A204.1 (cell line): ENCODE measurements at regions not wholly inside any gene's neighbourhood (a gene's known extent, or its start where the extent isn't known, plus 50 kb on each side); places are given as distances from the start of the nearest gene placed in this dataset.

Experiments used
- FAIRE-seq: peaks from 2 replicates; lab custom pipeline; 2012; peaks lifted over from hg19 to GRCh38; lab: Jason Lieb, UNC

DNA sequence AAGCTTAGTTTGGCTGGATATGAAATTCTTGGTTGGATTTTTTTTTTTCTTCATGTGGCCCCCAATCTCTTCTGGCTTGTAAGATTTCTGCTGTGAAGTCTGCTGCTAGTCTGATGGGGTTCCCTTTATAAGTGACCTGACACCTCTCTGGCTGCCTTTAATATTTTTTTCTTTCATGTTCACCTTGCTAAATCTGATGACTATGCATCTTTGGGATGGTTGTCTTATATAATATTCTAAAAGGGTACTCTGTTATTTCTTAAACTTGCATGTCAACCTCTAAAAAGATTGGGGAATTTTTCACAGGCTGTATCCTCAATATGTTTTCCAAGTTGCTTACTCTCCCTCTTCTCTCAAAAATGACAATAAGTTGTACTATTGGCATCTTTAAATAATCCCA is 500.0 kb downstream of the CAAP1 start:
- FAIRE-seq: no peak

DNA sequence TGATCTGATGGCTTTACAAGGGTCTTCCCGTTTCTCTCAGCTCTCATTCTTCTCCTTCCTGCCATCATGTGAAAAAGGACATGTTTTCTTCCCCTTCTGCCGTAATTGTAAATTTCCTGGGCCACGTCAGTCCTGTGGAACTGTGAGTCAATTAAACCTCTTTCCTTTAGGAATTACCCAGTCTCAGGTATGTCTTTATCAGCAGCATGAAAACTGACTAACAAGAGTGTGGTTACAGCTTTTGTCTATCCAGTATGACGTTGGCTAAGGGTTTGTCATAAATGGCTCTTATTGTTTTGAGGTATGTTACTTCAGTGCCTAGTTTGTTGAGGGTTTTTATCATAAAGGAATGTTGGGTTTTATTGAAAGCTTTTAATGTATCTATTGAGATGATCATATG is 501.6 kb downstream of the CAAP1 start:
- FAIRE-seq: no peak

DNA sequence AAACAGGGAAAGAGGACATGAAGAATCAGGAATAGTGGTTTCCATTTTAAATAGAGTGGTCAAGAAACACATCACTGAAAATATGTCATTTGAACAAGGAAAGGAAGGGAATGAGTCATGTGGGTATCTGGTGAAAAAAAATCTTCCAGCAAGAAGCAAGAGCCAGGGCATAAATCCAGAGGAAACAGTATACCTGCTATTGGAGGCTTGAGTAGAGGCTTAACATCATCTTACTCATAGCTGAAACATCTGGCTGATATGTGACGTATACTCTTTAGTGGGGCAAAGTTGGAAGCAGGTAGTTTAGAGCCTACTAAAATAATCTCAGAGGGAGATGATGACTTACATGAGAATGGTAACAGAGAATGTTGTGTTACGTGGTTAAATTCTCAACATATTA is 517.2 kb downstream of the CAAP1 start:
- FAIRE-seq: no peak

DNA sequence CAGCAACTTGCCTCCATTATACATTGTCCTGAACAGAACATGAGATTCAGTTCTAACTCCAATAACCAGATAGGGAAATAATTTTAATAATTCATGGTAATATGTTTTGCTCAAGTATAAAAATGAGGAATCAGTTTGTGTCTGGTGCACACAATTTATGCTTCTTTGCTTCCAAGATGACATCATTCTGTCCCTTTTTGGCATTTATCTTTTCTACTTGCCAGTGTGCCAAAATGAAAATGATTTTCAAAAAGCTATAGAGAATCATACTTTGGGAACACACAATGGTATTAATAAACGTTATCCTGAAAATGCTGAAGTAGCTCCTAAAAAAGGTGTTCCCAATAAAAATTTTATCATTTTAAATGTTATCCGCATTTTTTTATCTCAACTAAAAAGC is 519.0 kb downstream of the CAAP1 start:
- no peak for FAIRE-seq

DNA sequence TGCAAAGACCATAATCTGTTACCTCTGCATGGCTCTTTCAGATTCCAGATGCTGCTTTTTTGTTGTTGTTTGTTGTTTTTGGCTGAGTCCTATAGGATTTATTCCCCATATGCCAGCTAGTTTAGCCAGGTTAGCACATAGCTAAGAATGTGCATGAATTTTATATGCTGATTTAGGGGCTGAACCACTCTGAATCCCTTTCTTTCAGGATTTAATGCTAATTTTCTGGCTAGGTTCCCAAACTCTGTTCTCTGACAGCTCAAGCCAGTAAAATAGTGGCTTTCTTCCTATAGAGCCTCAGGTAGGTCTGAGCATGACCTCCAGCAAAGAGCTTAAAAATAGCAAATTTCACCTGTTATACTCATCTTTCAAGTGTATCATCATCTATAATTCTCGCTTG is 521.4 kb downstream of the CAAP1 start:
- FAIRE-seq: no peak

- no peak for FAIRE-seq
These were observed 523.5 kb downstream of the CAAP1 start for GRCh38 chr9:26369093-26369492.

DNA sequence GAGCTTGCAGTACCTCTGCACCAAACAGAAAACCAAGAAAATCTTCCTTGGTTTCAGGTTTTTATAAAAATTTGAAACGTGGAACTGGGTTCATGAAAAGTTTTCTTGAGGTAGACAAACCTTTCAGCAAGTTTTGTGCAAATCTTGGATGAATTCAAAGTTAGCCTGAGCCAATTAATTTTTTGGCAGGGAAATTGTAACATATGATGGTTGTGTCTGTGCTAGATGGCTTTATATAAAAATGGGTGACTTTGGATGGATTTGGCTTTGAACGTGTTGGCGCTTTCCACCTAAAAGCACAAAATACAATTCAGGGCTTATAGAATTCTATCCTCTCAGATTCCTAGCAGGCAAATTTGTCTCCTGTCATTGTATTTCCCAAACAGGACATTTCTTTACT is 524.4 kb downstream of the CAAP1 start:
- no peak for FAIRE-seq

DNA sequence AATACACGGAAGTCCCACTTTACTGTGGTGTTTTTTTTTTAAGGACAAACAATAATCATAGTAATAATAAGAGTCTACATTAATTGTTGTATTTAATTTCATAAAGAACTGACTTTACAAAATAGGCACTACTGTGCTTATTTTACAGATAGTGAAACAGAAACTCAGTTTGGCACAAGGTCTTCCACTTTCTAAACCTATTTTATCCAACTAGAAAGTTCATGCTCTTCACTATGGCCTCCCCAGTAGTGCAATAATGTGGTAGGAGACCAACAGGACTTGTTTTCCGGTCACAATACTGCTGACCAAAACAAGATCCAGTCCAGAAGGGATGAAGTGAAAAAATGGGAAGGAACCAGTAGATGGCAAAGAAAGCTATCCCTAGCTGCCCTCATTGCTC is 531.6 kb downstream of the CAAP1 start:
- no peak for FAIRE-seq

DNA sequence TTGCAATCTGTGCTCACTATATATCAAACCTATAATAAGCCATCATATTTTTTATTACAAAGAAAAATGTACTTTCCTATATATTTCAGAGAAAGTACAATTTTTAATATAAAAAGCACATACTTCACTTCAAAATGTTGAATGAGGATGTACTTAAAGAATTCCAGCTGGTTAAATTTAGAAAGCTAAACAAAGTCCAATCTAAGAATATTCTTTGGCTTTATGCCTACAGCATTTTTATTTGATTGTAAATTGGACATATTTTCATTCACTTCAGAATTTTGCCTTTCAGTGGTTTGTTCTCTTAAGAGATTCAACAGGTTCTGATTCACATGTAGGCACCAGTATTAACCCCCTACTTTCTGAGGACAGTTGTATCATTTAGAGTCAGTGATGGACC is 533.8 kb downstream of the CAAP1 start:
- no peak for FAIRE-seq

GRCh38 chr9:26357803-26358344 is 534.7 kb downstream of the CAAP1 start:
- no peak for FAIRE-seq

DNA sequence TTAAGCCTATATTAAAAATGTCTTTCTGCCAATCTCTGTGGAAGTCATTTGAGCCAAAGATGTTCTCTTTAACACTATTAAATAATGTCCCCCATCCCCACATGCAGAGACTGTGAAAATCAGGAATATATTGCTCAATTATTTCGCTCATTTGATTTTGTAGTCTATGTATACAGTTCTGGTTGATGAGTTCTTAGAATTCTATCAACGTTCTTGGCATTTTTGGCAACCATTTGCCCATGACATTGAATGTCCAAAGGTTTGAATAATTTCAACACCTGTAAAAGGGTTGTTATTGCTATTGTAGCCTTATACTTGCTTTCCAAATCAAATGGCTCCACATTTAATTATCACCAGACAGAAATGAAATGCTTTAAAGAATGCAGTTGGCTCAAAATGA is 536.1 kb downstream of the CAAP1 start:
- no peak for FAIRE-seq

GRCh38 chr9:26346942-26347477 is 545.6 kb downstream of the CAAP1 start:
- FAIRE-seq: no peak

GRCh38 chr9:26341545-26341944 is 551.1 kb downstream of the CAAP1 start:
- no peak for FAIRE-seq

DNA sequence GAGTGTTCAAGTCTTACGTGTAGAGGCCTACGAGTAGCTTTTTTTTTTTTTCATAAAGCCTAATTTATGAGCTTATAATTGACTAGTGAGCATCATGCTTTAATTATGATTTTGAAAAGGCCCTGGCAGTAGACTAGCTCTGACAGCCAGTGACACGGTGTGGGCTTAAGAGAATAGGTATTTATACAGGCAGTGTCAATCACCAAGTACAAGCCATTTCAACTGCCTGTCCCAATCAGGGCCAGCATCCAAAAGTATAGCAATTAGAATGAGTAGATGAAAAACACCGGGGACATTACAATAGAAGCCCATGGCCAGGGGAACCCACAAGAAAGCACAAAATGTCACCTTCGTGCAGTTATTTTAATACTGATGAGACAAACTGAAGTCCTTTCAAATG is 552.8 kb downstream of the CAAP1 start:
- FAIRE-seq: no peak

- no peak for FAIRE-seq
These were observed 557.5 kb downstream of the CAAP1 start for GRCh38 chr9:26335116-26335515.

GRCh38 chr9:26334706-26335105 is 557.9 kb downstream of the CAAP1 start:
- no peak for FAIRE-seq

DNA sequence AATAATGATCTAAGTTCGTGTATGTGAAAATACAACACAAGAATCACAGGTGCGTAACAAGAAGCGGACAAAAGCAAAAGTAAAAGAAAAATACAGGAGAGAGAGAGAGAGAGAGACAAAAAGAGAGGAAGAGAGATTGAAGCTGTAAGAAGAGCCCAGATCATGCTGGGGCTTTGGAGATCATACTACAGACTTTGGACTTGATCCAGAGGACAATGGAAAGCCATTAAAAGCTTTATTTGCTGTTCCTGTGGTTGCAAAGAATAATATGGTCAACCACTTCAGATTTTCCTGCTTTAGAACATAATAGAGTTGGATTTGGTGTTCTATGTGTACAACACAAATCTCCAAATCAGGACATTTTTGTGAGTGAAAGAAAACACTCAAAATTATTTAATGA is 561.4 kb downstream of the CAAP1 start:
- no peak for FAIRE-seq

DNA sequence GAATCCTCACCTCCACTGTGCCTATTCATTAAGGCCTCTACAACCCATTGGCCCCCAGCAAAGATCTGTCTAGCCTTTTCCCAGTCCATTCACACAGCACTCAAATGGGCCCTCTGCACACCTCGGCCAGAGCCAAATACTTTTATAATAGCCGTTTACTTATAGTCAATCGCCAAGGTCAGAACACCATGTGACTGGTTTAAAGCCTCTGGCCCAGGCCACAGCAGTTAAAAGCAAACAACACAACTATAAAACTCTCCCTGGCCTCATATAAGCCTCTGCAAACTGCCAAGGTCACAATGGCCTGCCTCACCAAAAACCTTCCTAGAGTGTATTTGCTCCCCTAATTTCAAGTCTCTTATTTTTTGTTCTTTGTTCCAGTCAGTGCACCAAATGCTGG is 562.6 kb downstream of the CAAP1 start:
- no peak for FAIRE-seq

DNA sequence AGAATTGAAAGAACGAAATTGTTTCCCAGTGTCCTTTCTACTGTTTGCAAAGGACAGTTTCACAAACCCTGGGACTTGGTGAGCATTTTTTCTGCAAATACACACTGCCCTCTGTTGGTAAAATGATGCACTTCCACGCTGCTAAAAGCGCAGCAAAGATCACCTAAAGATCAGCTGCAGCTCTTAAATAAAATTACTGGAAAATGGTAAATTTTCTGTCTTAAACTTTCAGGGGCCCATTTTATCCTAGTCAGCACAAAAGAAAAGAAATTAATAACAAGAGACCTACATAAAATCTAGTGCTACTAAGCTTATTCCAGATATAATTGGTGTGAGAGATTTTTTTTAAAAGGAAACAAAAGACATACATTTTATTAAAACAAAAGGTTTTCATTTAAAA is 566.0 kb downstream of the CAAP1 start:
- peak; percentile 85 for FAIRE-seq

GRCh38 chr9:26325444-26325829 is 567.2 kb downstream of the CAAP1 start:
- FAIRE-seq: no peak

DNA sequence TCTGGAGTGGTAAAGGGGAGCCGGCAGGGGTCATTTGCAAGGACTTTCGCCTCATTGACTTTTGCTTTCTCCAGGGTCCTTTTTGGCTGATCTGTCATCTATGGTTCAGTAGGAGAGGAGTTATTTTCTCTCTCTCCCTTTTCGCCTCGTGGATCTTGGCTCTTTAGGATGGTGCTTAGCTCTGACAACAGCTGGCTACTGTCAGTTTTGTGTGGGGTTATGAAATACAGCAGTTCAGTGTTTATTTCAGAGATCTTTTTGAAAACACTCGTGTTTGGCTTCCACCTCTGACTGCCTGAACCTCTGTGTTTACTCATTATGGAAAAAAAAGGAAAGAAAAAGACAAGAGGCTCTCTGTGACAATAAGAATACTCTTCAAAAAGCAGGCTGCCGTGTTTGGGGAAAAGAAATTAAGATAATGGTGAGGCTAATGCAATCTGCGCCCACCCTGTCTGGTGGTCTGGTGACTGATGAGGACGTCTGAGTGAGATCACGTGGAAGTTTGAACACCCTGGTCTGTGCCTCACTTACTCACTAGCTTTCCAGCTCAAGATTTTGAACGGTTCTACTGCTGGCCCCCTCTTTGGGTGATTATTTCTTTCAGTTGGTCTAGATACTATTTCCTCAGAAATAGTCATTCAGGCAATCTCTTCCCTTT is 567.7 kb downstream of the CAAP1 start:
- no peak for FAIRE-seq

GRCh38 chr9:26321935-26322334 is 570.7 kb downstream of the CAAP1 start:
- FAIRE-seq: no peak

DNA sequence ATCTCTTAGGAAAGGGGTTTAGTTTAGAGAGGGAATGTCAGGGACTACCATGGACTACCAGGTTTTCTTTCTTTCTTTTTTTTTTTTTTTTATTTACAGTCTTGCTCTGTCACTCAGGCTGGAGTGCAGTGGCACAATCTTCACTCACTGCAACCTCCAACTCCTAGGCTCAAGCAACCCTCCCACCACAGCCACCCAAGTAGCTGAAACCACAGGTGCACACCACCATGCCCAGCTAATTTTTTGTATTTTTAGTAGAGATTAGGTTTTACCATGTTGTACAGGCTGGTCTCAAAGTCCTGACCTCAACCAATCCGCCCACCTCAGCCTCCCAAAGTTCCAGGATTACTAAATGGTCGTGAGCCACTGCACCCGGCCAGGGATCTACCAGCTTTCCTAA is 572.7 kb downstream of the CAAP1 start:
- FAIRE-seq: no peak

DNA sequence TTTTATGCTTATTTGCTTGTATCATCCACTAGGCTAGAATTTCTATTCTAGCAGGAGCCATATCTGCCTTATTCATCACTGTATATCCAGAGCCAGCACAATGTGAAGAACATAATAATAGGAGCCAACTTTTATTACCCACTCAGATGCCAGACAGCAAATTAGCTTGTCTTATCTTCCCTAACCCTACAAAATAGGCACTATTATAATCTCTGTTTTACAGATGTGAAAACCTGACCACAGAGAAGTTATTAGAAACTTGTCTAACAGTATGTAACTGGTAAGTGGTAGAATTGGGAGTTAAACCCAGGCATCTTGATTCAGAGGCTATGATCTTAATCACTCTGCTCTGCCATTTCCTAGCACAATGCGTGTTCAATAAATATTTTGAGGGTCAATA is 579.5 kb downstream of the CAAP1 start:
- FAIRE-seq: no peak
